ENCODE measurements at regions not wholly inside any gene's neighbourhood (a gene's known extent, or its start where the extent isn't known, plus 50 kb on each side); places are given as distances from the start of the nearest gene placed in this dataset.

DNA sequence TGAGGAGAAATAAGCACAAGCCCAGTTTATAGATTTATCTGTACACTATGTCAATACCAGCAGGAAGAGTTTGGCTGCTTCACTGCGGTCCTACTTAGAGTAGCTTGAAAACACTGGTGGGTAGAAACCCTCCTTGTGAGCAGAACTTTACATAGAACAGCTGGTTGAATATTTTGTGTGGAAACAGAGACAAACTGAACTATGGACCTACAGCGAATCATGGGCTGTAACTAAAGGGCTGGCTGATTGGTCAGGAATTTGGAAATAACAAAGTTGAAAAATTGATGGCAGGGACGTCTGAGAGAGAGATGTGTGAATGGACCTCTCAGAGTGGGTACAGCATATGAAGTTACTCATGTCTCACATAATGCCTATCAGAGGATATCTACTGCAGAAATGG lies 392.5 kb downstream of the MAN2A1 start:
- H2AFZ ChIP-seq (ENCODE audit: control insufficient read depth, low read depth, low read length): no peak overlapping the region
- no peaks in the 10 kb centered on the region for H3K36me3 ChIP-seq (ENCODE audit: control insufficient read depth in 2 of 2, insufficient read depth in 2 of 2, low read length in 1 of 2)
- RAD21 ChIA-PET (ENCODE audit: unreplicated experiment): no interaction called here
- 30% methylated on average over 3 of the region's 3 CpGs for WGBS (ENCODE audit: insufficient coverage, insufficient replicate concordance, low lambda C conversion rate, missing lambda C conversion rate)
- SMC1A ChIA-PET (ENCODE audit: uncharacterized antibody, unreplicated experiment): no interaction called here
- no peak overlapping the region for H3K27ac ChIP-seq (ENCODE audit: control insufficient read depth, insufficient read depth)
- CTCF ChIA-PET: no interaction called here
- H3K9me3 ChIP-seq (replicated peaks; ENCODE audit: control insufficient read depth, insufficient read depth, low read length): no peaks in the 10 kb centered on the region
- BruUV-seq (replicated peaks): no TSS peak
- POLR2A ChIA-PET: no interaction called here
- no peaks in the 10 kb centered on the region for H3K27me3 ChIP-seq (replicated peaks in 1 of 2; ENCODE audit: control insufficient read depth in 2 of 2, insufficient read depth in 2 of 2, low read length in 1 of 2)
- no peak for DNase-seq (ENCODE audit: low read depth, low spot score)
- H4K20me1 ChIP-seq (ENCODE audit: control insufficient read depth, insufficient read depth): no peaks in the 10 kb centered on the region
- FAIRE-seq: no peak
- H3K9ac ChIP-seq (ENCODE audit: control insufficient read depth, insufficient read depth, low read length): no peak overlapping the region
- intact Hi-C loops (cut with micrococcal nuclease; ENCODE audit: unreplicated experiment): no loop called here
- no peaks in the 10 kb centered on the region for H3K79me2 ChIP-seq (ENCODE audit: control insufficient read depth, insufficient read depth, low read length)
- TF ChIP-seq CEBPZ (IDR thresholded peaks at IDR 0.05; ENCODE audit: low read depth, low read length) (no peak), ZSCAN29 (IDR thresholded peaks at IDR 0.05) (no peak), BRCA1 (IDR thresholded peaks at IDR 0.05; ENCODE audit: low read depth, low read length) (no peak)
- TF ChIP-seq, protein P1, sequence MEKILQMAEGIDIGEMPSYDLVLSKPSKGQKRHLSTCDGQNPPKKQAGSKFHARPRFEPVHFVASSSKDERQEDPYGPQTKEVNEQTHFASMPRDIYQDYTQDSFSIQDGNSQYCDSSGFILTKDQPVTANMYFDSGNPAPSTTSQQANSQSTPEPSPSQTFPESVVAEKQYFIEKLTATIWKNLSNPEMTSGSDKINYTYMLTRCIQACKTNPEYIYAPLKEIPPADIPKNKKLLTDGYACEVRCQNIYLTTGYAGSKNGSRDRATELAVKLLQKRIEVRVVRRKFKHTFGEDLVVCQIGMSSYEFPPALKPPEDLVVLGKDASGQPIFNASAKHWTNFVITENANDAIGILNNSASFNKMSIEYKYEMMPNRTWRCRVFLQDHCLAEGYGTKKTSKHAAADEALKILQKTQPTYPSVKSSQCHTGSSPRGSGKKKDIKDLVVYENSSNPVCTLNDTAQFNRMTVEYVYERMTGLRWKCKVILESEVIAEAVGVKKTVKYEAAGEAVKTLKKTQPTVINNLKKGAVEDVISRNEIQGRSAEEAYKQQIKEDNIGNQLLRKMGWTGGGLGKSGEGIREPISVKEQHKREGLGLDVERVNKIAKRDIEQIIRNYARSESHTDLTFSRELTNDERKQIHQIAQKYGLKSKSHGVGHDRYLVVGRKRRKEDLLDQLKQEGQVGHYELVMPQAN (conservative IDR thresholded peaks at IDR 0.05): no peak
- H3K4me1 ChIP-seq (ENCODE audit: control insufficient read depth, insufficient read depth, low read length): no peaks in the 10 kb centered on the region
- H3K4me3 ChIP-seq: no peak overlapping the region
- H3K4me2 ChIP-seq (ENCODE audit: control insufficient read depth, insufficient read depth): no peak overlapping the region
- ATAC-seq: no peak
- in situ Hi-C loops (cut with MboI): no loop called here

Data from GM12878 (cell line).